HG02798 (cell line): ENCODE measurements at regions not wholly inside any gene's neighbourhood (a gene's known extent, or its start where the extent isn't known, plus 50 kb on each side); places are given as distances from the start of the nearest gene placed in this dataset.
"Not testable (repeated sequence)": the region's sequence is repeated elsewhere in the genome, so short reads cannot be mapped to it uniquely, and the experiment has no call there.

ENCODE experiments used
- ATAC-seq: cut with Tn5 transposase; IDR thresholded peaks from one replicate; pipeline ENCODE4 v1.9.1; 2021; ENCODE audit warnings: mild to moderate bottlenecking; ENCODE audit not compliant: unreplicated experiment, poor library complexity

GRCh38 chr6:7028963-7029362 is 78.8 kb upstream of the RREB1 start:
- not testable (repeated sequence) for ATAC-seq

- not testable (repeated sequence) for ATAC-seq
Measured at GRCh38 chr6:7030968-7031367, 76.8 kb upstream of the RREB1 start.

- no peak for ATAC-seq
Measured at GRCh38 chr6:7033202-7033601, 74.6 kb upstream of the RREB1 start.

GRCh38 chr6:7034055-7034454 is 73.7 kb upstream of the RREB1 start:
- no peak for ATAC-seq

- ATAC-seq = no peak
Measured at GRCh38 chr6:7035837-7036249, 71.9 kb upstream of the RREB1 start.

- ATAC-seq = no peak
Measured at GRCh38 chr6:7041511-7042026, 66.2 kb upstream of the RREB1 start.

- no peak for ATAC-seq
Measured at GRCh38 chr6:7042056-7042653, 65.6 kb upstream of the RREB1 start.

- no peak for ATAC-seq
Measured at GRCh38 chr6:7042654-7043545, 64.9 kb upstream of the RREB1 start.

GRCh38 chr6:7045331-7045730 is 62.4 kb upstream of the RREB1 start:
- ATAC-seq = no peak

GRCh38 chr6:7045746-7046145 is 62.0 kb upstream of the RREB1 start:
- ATAC-seq = no peak

- ATAC-seq = no peak
Measured at GRCh38 chr6:7047128-7047527, 60.6 kb upstream of the RREB1 start.

GRCh38 chr6:7047966-7048365 is 59.8 kb upstream of the RREB1 start:
- ATAC-seq = no peak

- ATAC-seq = no peak
Measured at GRCh38 chr6:7048894-7049293, 58.9 kb upstream of the RREB1 start.

- ATAC-seq = no peak
Measured at GRCh38 chr6:7050004-7050403, 57.8 kb upstream of the RREB1 start.

- peak; percentile 23 for ATAC-seq
Measured at GRCh38 chr6:7050872-7051779, 56.6 kb upstream of the RREB1 start.

GRCh38 chr6:7051780-7052442 is 55.9 kb upstream of the RREB1 start:
- peak; percentile 53 for ATAC-seq

GRCh38 chr6:7052443-7053011 is 55.2 kb upstream of the RREB1 start:
- no peak for ATAC-seq

GRCh38 chr6:7053125-7053774 is 54.5 kb upstream of the RREB1 start:
- no peak for ATAC-seq
